ENCODE measurements at regions not wholly inside any gene's neighbourhood (a gene's known extent, or its start where the extent isn't known, plus 50 kb on each side); places are given as distances from the start of the nearest gene placed in this dataset.

GRCh38 chr2:193506035-193506434 is 1311.3 kb upstream of the TMEFF2 start:
- TF ChIP-seq, protein P1, sequence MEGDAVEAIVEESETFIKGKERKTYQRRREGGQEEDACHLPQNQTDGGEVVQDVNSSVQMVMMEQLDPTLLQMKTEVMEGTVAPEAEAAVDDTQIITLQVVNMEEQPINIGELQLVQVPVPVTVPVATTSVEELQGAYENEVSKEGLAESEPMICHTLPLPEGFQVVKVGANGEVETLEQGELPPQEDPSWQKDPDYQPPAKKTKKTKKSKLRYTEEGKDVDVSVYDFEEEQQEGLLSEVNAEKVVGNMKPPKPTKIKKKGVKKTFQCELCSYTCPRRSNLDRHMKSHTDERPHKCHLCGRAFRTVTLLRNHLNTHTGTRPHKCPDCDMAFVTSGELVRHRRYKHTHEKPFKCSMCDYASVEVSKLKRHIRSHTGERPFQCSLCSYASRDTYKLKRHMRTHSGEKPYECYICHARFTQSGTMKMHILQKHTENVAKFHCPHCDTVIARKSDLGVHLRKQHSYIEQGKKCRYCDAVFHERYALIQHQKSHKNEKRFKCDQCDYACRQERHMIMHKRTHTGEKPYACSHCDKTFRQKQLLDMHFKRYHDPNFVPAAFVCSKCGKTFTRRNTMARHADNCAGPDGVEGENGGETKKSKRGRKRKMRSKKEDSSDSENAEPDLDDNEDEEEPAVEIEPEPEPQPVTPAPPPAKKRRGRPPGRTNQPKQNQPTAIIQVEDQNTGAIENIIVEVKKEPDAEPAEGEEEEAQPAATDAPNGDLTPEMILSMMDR (IDR thresholded peaks at IDR 0.05) = no peak
- TF ChIP-seq RXRA (IDR thresholded peaks at IDR 0.05; ENCODE audit: borderline replicate concordance, low read depth) = no peak
- TF ChIP-seq, protein P2, sequence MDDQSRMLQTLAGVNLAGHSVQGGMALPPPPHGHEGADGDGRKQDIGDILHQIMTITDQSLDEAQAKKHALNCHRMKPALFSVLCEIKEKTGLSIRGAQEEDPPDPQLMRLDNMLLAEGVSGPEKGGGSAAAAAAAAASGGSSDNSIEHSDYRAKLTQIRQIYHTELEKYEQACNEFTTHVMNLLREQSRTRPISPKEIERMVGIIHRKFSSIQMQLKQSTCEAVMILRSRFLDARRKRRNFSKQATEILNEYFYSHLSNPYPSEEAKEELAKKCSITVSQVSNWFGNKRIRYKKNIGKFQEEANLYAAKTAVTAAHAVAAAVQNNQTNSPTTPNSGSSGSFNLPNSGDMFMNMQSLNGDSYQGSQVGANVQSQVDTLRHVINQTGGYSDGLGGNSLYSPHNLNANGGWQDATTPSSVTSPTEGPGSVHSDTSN (IDR thresholded peaks at IDR 0.05) = no peak
